ENCODE measurements at regions not wholly inside any gene's neighbourhood (a gene's known extent, or its start where the extent isn't known, plus 50 kb on each side); places are given as distances from the start of the nearest gene placed in this dataset.

- Histone ChIP-seq H3K27ac (peak overlapping the region; percentile 54 to 71 (median 60)), H3K4me3 (no peak overlapping the region), H3K27me3 (no peaks in the 10 kb centered on the region), H3K36me3 (no peaks in the 10 kb centered on the region), H3K9me3 (no peaks in the 10 kb centered on the region), H3K4me1 (peaks cover 33 to 47% of the 10 kb centered on the region in 2 donors)
- in situ Hi-C loops (cut with MboI; ENCODE audit: low sequenced_read_pairs in 4 of 4): no loop called here
- TF ChIP-seq CTCF (IDR thresholded peaks at IDR 0.05 in 4 of 5, conservative IDR thresholded peaks at IDR 0.05 in 1 of 5) (no peak), POLR2A (IDR thresholded peaks at IDR 0.05) (no peak)
- DNase-seq (no peak), ATAC-seq (peak; percentile 50 to 58)
- intact Hi-C loops (cut with DNase I; ENCODE audit: low total_unique reads): no loop called here
Measured at GRCh38 chr18:45337477-45337876, 277.8 kb upstream of the SLC14A2 start.

- Histone ChIP-seq H3K27me3 (no peaks in the 10 kb centered on the region), H3K36me3 (no peaks in the 10 kb centered on the region), H3K9me3 (no peaks in the 10 kb centered on the region), H3K4me1 (peaks cover 38 to 43% of the 10 kb centered on the region in 2 donors), H3K27ac (no peak overlapping the region), H3K4me3 (no peak overlapping the region)
- no peak for ATAC-seq
- DNase-seq: no peak
- no peak for TF ChIP-seq CTCF (IDR thresholded peaks at IDR 0.05 in 4 of 5, conservative IDR thresholded peaks at IDR 0.05 in 1 of 5)
- TF ChIP-seq POLR2A (IDR thresholded peaks at IDR 0.05): no peak
- intact Hi-C loops (cut with DNase I; ENCODE audit: low total_unique reads) (no loop called here), in situ Hi-C loops (cut with MboI; ENCODE audit: low sequenced_read_pairs in 4 of 4) (no loop called here)
Measured at GRCh38 chr18:45339810-45340550, 275.3 kb upstream of the SLC14A2 start.

GRCh38 chr18:45340884-45341283 lies 274.4 kb upstream of the SLC14A2 start:
- in situ Hi-C loops (cut with MboI; ENCODE audit: low sequenced_read_pairs in 4 of 4): no loop called here
- Histone ChIP-seq H3K27me3 (no peaks in the 10 kb centered on the region), H3K4me3 (no peak overlapping the region), H3K36me3 (no peaks in the 10 kb centered on the region), H3K4me1 (peaks cover 37 to 42% of the 10 kb centered on the region in 2 donors), H3K9me3 (no peaks in the 10 kb centered on the region), H3K27ac (no peak overlapping the region)
- DNase-seq (no peak), ATAC-seq (no peak)
- TF ChIP-seq CTCF (IDR thresholded peaks at IDR 0.05 in 4 of 5, conservative IDR thresholded peaks at IDR 0.05 in 1 of 5) (no peak), POLR2A (IDR thresholded peaks at IDR 0.05) (no peak)
- intact Hi-C loops (cut with DNase I; ENCODE audit: low total_unique reads): no loop called here

DNA sequence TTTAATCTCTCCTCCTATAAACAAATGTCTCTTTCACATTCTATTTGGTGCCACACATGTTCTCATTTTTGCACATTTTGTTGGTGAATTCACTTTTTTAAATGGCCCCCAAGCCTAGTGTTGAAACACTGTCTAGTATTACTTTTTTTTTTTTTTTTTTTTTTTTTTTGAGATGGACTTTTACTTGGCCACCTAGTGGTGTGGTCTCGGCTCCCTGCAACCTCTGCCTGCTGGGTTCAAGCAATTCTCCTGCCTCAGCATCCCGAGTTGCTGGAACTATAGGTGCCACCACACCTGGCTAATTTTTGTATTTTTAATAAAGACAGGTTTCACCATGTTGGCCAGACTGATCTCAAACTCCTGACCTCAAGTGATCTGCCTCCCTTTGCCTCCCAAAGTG lies 273.8 kb upstream of the SLC14A2 start:
- H3K4me1 ChIP-seq: peaks cover 31 to 39% of the 10 kb centered on the region in 2 donors
- intact Hi-C loops (cut with DNase I; ENCODE audit: low total_unique reads) (no loop called here), in situ Hi-C loops (cut with MboI; ENCODE audit: low sequenced_read_pairs in 4 of 4) (no loop called here)
- no peaks in the 10 kb centered on the region for H3K9me3 ChIP-seq
- DNase-seq: no peak
- H3K4me3 ChIP-seq: no peak overlapping the region
- no peaks in the 10 kb centered on the region for H3K27me3 ChIP-seq
- H3K36me3 ChIP-seq: no peaks in the 10 kb centered on the region
- TF ChIP-seq CTCF (IDR thresholded peaks at IDR 0.05 in 4 of 5, conservative IDR thresholded peaks at IDR 0.05 in 1 of 5) (no peak), POLR2A (IDR thresholded peaks at IDR 0.05) (no peak)
- no peak for ATAC-seq
- no peak overlapping the region for H3K27ac ChIP-seq

DNA sequence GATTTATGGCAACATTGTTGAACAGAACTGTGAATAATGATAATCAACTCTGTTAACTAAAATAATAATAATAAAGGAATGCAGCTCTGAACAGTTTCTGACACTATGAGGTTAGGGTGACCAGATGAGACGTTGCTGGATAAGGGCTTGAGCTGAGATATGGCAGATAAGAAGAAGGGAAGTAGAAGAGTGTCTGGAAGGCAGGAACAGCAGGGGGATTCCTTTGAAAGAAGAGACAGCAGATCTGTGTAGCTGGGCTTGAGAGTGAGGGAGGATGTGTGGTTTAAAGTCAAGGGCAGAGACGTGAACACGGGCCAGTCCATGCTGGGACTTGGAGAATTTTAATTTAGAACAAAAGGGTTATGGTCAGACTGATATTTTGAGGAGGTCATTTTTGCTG lies 273.1 kb upstream of the SLC14A2 start:
- intact Hi-C loops (cut with DNase I; ENCODE audit: low total_unique reads) (no loop called here), in situ Hi-C loops (cut with MboI; ENCODE audit: low sequenced_read_pairs in 4 of 4) (no loop called here)
- Histone ChIP-seq H3K9me3 (no peaks in the 10 kb centered on the region), H3K36me3 (no peaks in the 10 kb centered on the region), H3K27ac (peak overlapping the region in 3 of 4 donors; percentile 6 to 81 (median 64)), H3K4me3 (no peak overlapping the region), H3K27me3 (no peaks in the 10 kb centered on the region), H3K4me1 (peaks cover 24 to 32% of the 10 kb centered on the region in 2 donors)
- DNase-seq (no peak), ATAC-seq (no peak)
- TF ChIP-seq POLR2A (IDR thresholded peaks at IDR 0.05): no peak
- TF ChIP-seq CTCF (IDR thresholded peaks at IDR 0.05 in 4 of 5, conservative IDR thresholded peaks at IDR 0.05 in 1 of 5): no peak
